ENCODE measurements at regions not wholly inside any gene's neighbourhood (a gene's known extent, or its start where the extent isn't known, plus 50 kb on each side); places are given as distances from the start of the nearest gene placed in this dataset.
"Not testable (repeated sequence)": the region's sequence is repeated elsewhere in the genome, so short reads cannot be mapped to it uniquely, and the experiment has no call there.

DNA sequence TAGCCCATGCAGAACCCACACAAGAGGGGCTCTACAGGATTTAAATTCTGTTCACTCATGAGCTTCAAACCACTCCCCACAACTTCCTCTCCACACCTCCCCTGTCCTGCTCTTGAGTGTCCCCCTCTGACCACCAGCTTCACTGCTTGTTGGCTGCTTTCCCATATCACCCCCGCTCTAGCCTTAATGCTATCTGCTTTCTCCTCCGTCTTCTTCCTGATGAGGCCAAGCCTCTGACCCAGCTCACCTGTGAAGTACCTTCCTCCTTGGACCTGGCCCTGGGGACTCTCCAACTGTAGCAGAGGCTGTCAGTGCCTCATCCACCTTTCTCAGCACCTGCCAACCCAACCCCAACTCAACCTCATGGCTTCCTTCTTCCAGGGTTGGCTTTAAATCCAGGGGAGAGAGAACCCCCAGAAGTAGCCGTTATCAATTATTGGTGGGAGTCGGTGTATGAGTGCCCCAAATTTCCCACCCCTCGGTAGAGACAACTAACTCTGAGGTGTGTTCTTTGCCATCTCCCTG lies 174.8 kb downstream of the MINAR1 start:
- no peak for DNase-seq (ENCODE audit: low read depth)

DNA sequence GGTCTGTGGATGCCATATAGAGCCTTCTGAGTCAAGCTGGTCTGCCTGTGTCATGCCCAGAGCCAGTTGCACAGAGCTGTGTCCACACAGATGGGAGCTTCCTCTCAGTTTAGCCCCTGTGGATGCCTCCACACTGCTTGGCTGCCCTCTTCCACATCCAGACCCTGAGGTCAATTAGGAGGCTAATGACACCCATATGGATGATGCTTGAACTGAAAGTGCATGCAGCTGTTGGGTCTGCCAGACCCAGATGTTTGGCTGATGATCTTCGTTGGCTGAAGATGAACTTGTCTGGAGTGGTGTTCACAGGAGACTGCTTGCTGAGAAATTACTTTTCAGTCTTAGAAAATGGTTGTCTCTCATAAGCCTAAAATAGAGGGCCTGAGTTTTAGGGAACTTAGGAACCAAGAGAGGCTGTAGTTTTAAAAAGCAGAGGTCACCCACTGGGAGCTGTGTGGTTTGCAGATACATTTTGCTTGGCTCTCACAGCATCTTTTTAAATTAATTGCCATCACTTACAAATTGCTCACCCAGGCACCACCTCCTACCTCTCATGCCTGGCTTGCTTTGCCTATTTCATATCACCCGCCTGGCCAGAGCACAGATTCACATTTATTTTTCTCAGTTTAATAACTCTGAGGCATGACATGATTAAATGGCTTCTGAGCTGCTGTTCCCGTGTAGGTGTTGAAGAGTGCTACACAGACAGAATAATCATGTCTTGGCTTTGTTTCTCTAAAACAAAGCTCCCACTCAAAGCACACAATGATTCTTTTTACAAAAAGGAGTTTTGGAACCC lies 176.1 kb downstream of the MINAR1 start:
- DNase-seq (ENCODE audit: low read depth), result no peak

DNA sequence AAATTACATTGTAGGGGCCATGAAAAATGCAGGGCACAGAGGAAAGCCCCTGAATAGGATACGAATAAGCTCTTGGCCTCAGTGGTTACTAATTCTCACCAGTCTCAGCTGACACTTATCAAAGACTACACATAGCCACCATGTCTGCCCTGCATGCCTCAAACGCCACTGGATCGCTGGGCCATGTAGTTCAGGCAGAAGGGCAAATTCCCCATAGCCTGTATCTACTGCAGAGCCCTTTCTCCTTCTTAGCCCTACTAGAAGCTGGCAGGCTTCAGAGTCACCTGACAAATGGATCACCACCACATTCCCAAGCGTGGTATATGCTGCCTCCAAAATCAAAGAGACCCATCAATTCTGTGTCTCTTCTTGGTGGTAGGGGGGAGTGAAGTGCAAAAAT lies 177.4 kb downstream of the MINAR1 start:
- DNase-seq (ENCODE audit: low read depth), result no peak

DNA sequence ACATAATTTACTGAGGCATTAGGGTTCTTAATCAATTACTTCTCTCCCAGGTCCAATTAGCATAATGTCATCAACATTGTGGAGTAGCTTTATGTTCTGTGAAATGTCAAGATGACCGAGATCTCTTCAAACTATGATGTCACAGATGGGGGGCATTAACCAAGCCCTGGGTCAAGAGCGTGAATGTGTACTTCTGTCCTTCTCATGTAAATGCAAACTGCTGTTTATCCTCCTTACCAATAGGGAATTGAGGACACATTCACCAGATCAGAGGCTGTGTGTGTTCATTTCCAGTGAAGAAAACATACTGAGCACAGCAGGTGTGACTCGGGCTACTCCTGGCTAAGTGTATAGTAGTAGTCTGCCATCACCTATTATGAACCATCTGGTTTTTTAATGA lies 177.9 kb downstream of the MINAR1 start:
- DNase-seq (ENCODE audit: low read depth), result no peak

DNA sequence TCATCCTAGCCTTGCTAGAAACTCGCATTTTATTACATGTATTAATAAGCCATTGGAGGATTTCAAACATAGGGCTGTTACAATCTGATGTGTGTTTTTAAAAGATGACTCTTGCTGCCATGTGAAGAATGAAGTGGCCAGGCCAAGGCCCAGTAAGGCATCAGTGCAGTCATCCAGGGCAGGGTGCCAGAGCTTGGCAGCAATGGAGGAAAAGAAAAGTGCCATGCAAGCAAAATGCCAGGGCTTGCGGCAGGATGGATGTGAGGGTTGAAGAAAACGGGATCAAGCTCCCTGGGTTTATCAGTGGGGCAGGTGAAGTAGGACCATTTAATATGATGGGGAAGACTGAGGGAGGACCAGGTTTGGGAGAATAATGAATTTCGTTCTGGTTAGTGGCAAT lies 183.6 kb downstream of the MINAR1 start:
- DNase-seq (ENCODE audit: low read depth), result no peak

DNA sequence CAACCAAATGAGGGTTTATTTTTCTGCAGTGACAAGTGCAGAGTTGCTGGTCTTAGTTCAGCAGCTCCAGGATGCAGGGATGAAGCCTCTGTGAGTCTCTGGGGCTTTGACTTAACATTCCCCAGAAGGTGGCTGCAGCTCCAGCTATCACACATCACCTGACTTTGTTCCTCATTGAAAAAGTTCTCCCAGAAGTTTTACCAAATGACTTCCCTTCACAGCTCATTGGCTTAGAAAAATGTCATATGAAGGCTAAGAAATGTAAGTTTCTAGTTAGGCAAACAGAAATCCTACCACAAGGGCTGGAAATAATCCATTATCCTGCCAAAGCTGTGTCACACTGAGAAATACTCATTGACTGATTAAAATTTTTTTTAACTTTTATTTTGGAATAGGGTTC lies 184.9 kb downstream of the MINAR1 start:
- DNase-seq (ENCODE audit: low read depth), result no peak

DNA sequence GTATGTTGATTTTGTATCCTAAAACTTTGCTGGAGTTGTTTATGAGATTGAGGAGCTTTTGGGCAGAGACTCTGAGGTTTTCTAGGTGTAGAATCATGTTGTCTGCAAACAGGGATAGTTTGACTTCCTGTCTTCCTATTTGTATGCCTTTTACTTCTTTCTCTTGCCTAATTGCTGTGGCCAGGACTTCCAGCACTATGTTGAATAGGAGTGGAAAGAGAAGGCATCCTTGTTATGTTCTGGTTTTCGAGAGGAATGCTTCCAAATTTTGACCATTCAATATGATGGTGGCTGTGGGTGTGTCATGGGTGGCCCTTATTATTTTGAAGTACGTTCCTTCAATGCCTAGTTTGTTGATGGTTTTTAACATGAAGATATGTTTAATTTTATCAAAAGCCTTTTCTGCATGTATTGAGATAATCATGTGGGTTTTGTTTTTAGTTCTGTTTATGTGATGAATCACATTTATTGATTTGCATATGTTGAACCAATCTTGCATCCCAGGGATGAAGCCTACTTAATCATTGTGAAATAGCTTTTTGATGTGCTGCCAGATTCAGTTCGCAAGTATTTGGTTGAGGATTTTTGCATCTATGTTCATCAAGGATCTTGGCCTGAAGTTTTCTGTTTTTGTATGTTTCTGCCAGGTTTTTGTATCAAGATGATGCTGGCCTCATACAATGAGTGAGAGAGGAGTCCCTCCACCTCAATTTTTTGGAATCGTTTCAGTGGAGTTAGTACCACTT lies 188.1 kb downstream of the MINAR1 start:
- DNase-seq (ENCODE audit: low read depth), result no peak

DNA sequence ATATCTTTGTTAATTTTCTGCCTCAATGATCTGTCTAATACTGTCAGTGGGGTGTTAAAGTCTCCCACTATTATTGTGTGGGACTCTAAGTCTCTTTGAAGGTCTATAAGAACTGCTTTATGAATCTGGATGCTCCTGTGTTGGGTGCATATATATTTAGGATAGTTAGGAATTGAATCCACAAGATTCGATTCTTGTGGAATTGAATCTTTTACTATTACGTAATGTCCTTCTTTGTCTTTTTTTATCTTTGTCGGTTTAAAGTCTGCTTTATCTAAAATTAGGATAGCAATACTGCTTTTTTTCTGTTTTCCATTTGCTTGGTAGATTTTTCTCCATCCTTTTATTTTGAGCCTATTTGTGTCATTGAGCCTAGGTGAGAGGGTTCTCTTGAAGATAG lies 189.7 kb downstream of the MINAR1 start:
- DNase-seq (ENCODE audit: low read depth), result not testable (repeated sequence)

DNA sequence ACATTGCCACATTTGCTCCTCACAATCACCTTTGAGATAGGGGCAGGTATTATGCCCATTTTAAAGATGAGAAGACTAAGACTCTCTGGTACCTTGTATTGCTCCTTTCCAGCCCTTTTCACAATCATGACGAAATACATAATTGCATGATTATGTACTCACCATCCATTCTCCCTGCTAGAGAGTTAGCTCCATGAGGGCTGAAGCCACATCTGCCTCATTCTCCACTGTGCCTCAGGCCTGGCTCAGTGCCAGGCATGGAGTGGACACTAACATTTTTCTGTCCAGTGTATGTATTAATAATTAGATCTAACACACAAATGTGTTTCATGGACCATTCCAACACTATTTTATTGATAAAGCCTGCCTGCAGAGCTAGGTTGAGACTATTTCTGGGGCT lies 191.4 kb downstream of the MINAR1 start:
- no peak for DNase-seq (ENCODE audit: low read depth)

DNA sequence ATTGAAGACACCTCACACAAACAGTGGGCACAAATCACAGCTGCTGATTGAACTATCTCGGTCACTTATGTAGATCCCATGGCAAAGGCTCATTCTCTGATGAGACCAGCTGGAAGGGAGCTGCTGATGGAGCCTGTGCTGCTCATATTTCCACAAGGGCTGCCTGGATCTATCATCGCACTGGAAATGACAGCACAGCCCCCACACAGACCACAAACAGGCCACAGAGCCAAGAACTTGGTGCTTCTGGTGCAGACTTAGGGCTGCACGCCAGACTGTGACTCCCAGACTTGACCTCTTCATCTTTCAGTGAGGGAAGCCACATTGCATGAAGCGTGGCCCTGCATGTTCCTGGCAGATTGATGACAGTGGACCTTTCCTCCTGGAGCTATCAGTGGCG lies 197.6 kb downstream of the MINAR1 start:
- DNase-seq (ENCODE audit: low read depth), result peak; percentile 44

DNA sequence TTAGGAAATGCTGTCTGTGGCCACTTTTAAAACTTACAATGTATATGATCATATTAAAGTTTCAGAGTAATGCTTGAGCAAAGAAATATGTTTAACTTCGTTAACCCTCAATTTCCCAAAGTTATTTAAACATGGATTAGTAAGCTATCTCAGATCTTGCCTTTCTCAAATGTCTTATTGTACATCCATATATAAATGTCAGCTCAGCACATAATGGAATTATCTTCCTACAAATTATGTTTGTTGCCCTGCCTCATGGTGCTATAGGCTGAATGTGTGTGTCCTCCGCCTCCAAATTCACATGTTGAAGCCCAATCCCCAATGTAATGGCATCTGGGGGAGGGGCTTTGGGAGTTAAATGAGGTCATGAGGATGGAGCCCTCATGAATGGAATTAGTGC lies 200.3 kb downstream of the MINAR1 start:
- DNase-seq (ENCODE audit: low read depth), result no peak

DNA sequence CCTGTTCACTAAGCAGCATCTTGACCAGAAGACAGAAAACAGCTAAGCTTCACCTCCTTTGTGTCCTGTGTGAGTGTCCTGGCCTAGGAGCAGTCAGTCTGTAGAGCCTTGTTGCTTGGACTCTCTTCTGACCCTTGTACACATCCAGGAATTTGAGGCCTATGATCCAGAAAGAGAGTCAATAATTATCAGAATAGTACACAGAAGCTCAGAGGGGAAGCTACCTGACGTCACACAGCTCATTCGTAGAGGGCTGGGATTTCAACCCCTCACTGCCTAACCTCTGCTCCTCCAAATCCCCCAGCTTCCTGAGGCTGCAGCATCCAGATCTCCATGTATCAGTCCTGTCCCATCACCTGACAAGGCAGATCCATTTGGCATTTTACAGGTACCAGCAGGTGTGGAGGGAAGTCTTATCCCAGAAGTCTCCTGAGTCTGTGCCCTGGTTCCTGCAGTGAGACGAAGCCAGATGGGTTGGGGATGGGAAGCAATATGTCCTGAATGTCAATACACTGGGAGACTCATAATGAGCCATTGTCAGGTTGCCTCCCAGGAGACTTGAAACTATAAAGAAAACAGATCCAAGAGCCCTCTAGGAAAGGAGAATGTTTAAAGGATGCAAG lies 203.1 kb downstream of the MINAR1 start:
- DNase-seq (ENCODE audit: low read depth), result no peak

DNA sequence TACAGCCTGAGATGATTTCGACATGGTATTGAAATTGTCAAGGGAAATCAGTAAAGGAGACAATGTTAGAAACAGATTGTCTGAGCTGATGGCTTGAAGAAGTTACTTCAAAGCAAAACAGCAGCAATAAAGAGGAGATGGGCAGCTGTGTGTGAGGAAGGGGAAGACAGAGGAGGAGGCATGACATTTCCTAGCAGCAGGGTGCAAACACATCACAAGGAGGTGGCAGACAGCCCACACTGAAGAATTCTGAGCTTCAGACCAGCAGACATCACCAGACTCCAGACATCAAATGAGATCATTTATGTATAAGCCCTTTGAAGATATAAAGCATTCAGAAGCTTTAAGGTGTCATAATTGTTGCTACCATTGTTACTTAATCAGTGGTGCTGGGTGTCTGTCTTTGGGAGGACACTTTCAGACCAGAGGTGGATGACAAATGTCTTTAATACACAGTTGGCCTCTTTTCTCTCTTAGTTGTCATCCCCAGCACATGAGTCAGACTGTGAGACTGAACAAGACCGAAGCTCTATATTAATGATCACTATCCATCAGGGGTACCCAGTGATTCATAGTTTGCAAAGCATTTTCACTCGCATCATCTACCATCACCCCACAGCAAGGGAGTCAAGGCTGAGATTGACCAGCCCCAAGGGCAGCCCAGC lies 203.9 kb downstream of the MINAR1 start:
- no peak for DNase-seq (ENCODE audit: low read depth)

DNA sequence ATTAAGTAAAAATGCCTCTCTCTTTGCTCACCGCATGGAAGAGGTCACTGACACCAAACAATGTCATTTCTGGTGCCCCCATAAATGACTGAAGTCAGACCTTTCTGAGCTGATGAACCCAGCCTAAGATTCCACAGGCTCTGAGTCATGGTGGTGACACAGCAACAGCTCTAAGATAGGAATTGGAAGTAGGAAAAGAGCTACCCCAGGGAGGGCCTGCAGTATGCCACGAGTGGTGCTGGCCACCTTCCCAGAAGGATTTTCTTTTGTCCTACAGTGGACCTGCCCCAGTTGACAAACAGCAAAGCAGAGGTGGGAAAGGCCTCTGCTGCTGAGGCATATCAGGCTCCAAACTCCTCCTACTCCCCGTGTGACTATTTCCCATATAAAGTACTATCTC lies 208.1 kb downstream of the MINAR1 start:
- peak; percentile 74 for DNase-seq (ENCODE audit: low read depth)

DNA sequence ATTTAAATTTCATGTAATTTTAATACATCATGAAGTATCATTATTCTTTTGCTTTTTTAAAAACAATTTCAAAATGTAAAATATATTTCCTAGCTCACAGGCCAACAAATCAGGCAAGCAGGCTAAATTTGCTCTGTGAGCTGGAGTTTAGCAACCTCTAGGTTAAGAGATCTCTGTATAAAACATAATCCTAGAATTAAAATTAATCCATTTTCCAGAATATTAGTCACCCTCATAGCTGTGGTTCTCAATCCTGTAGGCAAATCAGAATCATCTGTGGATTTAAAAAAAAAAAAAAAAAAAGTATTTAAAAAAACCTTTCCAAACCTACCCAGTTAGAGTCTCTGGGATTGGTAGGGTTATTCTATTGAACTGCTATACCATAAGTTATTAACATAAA lies 209.7 kb downstream of the MINAR1 start:
- DNase-seq (ENCODE audit: low read depth), result no peak

DNA sequence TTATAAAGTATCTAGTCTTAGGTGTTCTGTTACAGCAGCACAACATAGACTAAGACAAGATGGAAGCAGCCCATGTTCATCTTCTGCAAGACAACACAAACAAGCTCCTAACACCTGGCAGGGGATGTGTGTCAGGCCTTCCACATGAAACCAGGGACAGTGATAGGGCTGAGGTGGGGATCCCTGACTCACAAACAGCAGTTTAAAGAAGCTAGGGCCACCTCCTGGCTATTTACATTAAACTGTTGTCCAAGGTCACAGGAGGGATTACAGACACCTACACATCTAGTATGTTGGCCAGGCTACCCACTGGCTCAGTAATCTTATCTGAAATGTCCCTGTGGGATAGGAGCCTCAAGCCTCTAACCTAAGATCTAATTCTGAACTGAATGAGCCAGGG lies 211.3 kb downstream of the MINAR1 start:
- DNase-seq (ENCODE audit: low read depth), result no peak

DNA sequence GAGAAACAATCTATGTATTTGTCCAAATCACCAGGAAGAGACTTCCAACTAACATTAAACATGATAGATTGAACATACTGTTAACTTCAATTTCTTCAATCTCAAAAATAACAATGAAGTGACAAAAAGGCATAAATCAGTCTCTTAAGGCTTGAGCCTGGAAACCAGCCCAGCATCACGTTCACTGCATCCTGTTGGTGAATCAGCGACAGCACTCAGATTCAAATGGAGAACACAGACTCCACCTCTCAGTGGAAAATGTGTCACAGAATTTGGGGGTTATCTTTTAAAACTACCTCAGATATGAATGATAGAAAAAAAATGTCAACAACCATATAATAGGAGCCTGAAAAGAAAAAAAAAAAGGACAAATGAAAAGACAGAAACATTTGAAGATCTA lies 212.0 kb downstream of the MINAR1 start:
- DNase-seq (ENCODE audit: low read depth), result peak; percentile 67

DNA sequence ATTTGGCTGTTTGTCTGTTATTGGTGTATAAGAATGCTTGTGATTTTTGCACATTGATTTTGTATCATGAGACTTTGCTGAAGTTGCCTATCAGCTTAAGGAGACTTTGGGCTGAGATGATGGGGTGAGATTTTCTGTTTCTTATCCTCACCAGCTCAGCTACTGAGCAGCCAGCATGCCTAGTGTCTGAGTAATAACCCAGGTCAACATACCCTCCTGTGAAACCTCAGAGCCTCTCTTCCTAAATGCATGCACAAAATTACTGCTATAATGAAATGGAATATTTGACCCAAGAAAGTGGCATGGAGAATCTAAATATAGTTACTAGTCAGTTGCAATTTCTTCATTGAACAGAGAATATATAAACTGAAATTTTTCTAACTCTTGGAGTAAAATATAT lies 220.8 kb downstream of the MINAR1 start:
- not testable (repeated sequence) for DNase-seq (ENCODE audit: low read depth)

DNA sequence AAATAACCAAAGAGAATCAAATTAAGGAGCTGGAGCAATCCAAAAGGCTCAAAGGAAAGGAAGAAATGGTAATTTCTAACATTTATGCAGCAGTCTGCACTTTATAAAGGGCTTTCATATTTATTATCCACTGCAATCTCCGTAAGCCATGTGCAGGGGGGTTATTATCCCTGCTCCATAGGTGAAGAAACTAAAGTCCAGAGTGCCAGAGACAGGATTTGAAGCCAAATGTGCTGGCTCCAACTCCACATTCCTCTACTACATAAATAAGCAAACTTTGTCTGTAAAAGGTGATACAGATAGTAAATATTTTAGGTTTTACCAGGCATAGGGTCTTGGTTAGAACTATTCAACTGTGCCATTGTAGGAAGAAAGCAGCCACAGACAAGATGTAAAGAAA lies 221.4 kb downstream of the MINAR1 start:
- no peak for DNase-seq (ENCODE audit: low read depth)

DNA sequence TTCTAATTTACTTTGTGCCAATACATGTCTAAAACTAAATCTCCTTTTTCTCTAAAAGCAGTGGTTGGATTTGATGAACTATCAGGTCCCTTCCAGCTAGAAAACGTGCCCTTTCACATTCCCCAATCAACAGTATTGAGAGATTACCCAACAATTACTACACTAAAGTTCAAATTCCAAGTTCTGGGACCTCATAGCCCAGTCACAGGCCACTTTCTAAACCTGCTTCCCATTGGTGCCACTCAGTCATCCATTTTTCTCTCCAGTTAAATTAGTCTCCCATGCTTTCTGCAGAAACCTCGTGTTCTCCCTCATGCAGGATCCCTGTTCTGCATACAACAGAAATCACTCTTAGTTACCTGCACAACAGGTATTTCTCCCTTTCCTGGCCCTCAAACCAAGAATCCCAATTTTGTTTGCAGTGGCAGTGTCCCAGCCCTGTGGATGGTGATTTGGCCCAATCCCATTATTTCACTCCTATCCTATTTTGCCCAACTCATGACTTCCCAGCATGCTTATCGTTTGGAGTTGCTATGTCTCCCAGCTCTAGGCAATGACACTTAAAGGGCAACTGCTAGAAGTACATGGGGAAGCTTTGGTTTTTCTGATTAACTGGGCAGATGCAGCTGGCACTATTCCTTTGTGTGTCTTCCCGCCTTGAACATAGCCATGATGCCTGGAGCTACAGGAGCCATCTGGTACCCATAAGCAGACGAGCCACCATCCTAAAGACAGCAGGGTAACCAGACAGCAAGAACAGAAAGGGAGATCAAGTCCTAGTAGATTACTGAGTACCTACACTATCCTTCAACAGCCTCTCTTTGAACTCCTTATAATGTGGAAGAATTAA lies 224.2 kb downstream of the MINAR1 start:
- DNase-seq (ENCODE audit: low read depth), result no peak

DNA sequence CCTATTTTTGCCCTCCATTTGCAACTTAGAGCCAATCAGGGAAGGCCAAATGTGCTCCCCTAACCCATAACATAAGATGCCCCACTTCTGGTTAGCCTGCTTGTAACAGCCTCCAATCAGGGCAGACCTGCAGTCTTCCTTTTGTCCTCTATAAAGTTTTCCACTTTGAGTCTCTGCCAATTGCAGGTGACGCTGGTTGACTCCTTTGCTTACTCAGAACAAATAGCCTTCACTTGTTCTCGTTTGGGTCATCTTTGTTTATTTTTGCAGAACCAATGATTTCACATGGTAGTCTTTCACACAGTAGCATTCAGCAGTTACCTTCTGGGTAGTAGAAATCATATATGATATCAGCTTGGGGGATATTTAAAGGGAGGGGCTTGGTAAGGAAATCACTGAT lies 225.6 kb downstream of the MINAR1 start:
- DNase-seq (ENCODE audit: low read depth), result no peak

DNA sequence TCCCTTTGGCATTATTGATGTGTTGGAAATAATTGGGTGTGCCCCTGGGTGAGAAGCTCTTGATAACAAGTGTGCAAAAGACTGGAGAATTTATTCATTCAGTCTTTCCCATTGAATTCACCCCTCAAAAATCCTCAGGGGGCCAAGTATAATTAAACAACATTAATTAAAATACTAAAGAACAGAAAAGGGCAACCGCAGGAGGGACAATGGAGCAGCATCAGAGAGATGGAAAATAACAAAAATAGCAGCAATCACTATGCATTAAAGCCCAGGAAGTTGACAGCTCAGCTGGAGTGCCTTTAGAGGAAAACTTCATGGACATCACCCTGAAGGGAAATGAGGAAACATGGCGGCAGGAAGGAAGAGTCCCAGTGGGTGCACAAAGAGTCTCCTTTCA lies 227.6 kb downstream of the MINAR1 start:
- DNase-seq (ENCODE audit: low read depth), result no peak
